HG03520 (cell line): ENCODE measurements at regions not wholly inside any gene's neighbourhood (a gene's known extent, or its start where the extent isn't known, plus 50 kb on each side); places are given as distances from the start of the nearest gene placed in this dataset.

ENCODE experiments used
- ATAC-seq: cut with Tn5 transposase; IDR thresholded peaks from one replicate; pipeline ENCODE4 v1.9.1; 2021; ENCODE audit warnings: mild to moderate bottlenecking, moderate library complexity; ENCODE audit not compliant: unreplicated experiment

- ATAC-seq, result no peak
Measured at GRCh38 chrX:23223169-23223568, 111.5 kb upstream of the PTCHD1 start.

GRCh38 chrX:23228454-23228853, 106.2 kb upstream of the PTCHD1 start:
- ATAC-seq, result no peak

GRCh38 chrX:23228950-23229448, 105.7 kb upstream of the PTCHD1 start:
- no peak for ATAC-seq

- ATAC-seq, result no peak
Measured at GRCh38 chrX:23235051-23235450, 99.6 kb upstream of the PTCHD1 start.

- ATAC-seq, result no peak
Measured at GRCh38 chrX:23246001-23246400, 88.6 kb upstream of the PTCHD1 start.

- no peak for ATAC-seq
Measured at GRCh38 chrX:23248187-23248586, 86.5 kb upstream of the PTCHD1 start.

- no peak for ATAC-seq
Measured at GRCh38 chrX:23251043-23251442, 83.6 kb upstream of the PTCHD1 start.

GRCh38 chrX:23263892-23264291, 70.8 kb upstream of the PTCHD1 start:
- ATAC-seq, result no peak

GRCh38 chrX:23269923-23270322, 64.7 kb upstream of the PTCHD1 start:
- ATAC-seq, result no peak

- no peak for ATAC-seq
Measured at GRCh38 chrX:23271026-23271425, 63.6 kb upstream of the PTCHD1 start.

- no peak for ATAC-seq
Measured at GRCh38 chrX:23276475-23276874, 58.2 kb upstream of the PTCHD1 start.
